Memory B cell (primary cell): ENCODE measurements at regions not wholly inside any gene's neighbourhood (a gene's known extent, or its start where the extent isn't known, plus 50 kb on each side); places are given as distances from the start of the nearest gene placed in this dataset.

Experiments used
- ATAC-seq: fragments of 150-1000 bp; cut with Tn5 transposase; 2 replicates; pipeline ENCODE4 v1.10.0; 2021; ENCODE audit warnings: low read depth, mild to moderate bottlenecking, moderate library complexity
- DNase-seq, 2 donors: peaks; one replicate each; pipeline ENCODE4 v3.0.0; 2022; ENCODE audit warnings: low spot score in 2 of 2
- H3K27ac Mint-ChIP-seq: one replicate; pipeline ENCODE4 v1.8.0; 2022; ENCODE audit warnings: mild to moderate bottlenecking, moderate library complexity, mixed read lengths
- H3K27me3 Mint-ChIP-seq: one replicate; pipeline ENCODE4 v1.8.0; 2022; ENCODE audit warnings: mixed read lengths
- H3K36me3 Mint-ChIP-seq: one replicate; pipeline ENCODE4 v1.8.0; 2022; ENCODE audit warnings: mild to moderate bottlenecking, mixed read lengths
- H3K4me1 Mint-ChIP-seq: one replicate; pipeline ENCODE4 v1.8.0; 2022; ENCODE audit warnings: mixed read lengths
- H3K4me3 Mint-ChIP-seq: one replicate; pipeline ENCODE4 v1.8.0; 2022; ENCODE audit warnings: mild to moderate bottlenecking, moderate library complexity, mixed read lengths
- H3K9me3 Mint-ChIP-seq: one replicate; pipeline ENCODE4 v1.8.0; 2022; ENCODE audit warnings: mixed read lengths

- peaks cover 6% of the 10 kb centered on the region for H3K9me3 Mint-ChIP-seq
- no peaks in the 10 kb centered on the region for H3K4me1 Mint-ChIP-seq
- no peak overlapping the region for H3K4me3 Mint-ChIP-seq
These were observed 100.1 kb downstream of the YTHDF1 start for GRCh38 chr20:63115651-63116411.

GRCh38 chr20:63114693-63115311, 101.1 kb downstream of the YTHDF1 start:
- Mint-ChIP-seq H3K36me3 (peaks cover 6% of the 10 kb centered on the region), H3K4me1 (no peaks in the 10 kb centered on the region), H3K9me3 (peaks cover 7% of the 10 kb centered on the region), H3K4me3 (no peak overlapping the region), H3K27ac (no peak overlapping the region), H3K27me3 (peaks cover 28% of the 10 kb centered on the region)
- DNase-seq, result no peak
- no peak for ATAC-seq

More at GRCh38 chr20:63115651-63116411, 100.1 kb downstream of the YTHDF1 start:
- Mint-ChIP-seq H3K27ac (no peak overlapping the region), H3K36me3 (peaks cover 6% of the 10 kb centered on the region), H3K27me3 (peaks cover 27% of the 10 kb centered on the region)
- ATAC-seq, result no peak
- no peak for DNase-seq

GRCh38 chr20:63114006-63114692, 101.8 kb downstream of the YTHDF1 start:
- Mint-ChIP-seq H3K4me1 (no peaks in the 10 kb centered on the region), H3K27me3 (peaks cover 29% of the 10 kb centered on the region), H3K4me3 (no peak overlapping the region), H3K9me3 (peaks cover 7% of the 10 kb centered on the region), H3K36me3 (peaks cover 6% of the 10 kb centered on the region), H3K27ac (no peak overlapping the region)
- DNase-seq (no peak), ATAC-seq (no peak)

- H3K27ac Mint-ChIP-seq, result no peak overlapping the region
- no peaks in the 10 kb centered on the region for H3K4me1 Mint-ChIP-seq
- DNase-seq (no peak), ATAC-seq (no peak)
- H3K9me3 Mint-ChIP-seq, result peaks cover 12% of the 10 kb centered on the region
- peaks cover 6% of the 10 kb centered on the region for H3K36me3 Mint-ChIP-seq
- H3K4me3 Mint-ChIP-seq, result no peak overlapping the region
- peaks cover 29% of the 10 kb centered on the region for H3K27me3 Mint-ChIP-seq
These were observed 103.3 kb downstream of the YTHDF1 start for GRCh38 chr20:63112491-63113219.

- no peaks in the 10 kb centered on the region for H3K4me1 Mint-ChIP-seq
- DNase-seq (no peak), ATAC-seq (no peak)
- H3K9me3 Mint-ChIP-seq, result peaks cover 12% of the 10 kb centered on the region
- no peak overlapping the region for H3K4me3 Mint-ChIP-seq
- H3K27me3 Mint-ChIP-seq, result peaks cover 12% of the 10 kb centered on the region
- H3K27ac Mint-ChIP-seq, result no peak overlapping the region
- peaks cover 6% of the 10 kb centered on the region for H3K36me3 Mint-ChIP-seq
These were observed 101.5 kb upstream of the BHLHE23 start for GRCh38 chr20:63108247-63108646.

- Mint-ChIP-seq H3K4me1 (no peaks in the 10 kb centered on the region), H3K36me3 (peaks cover 6% of the 10 kb centered on the region), H3K4me3 (no peak overlapping the region), H3K27ac (no peak overlapping the region), H3K27me3 (peaks cover 12% of the 10 kb centered on the region), H3K9me3 (peaks cover 12% of the 10 kb centered on the region)
- no peak for DNase-seq
- no peak for ATAC-seq
These were observed 100.9 kb upstream of the BHLHE23 start for GRCh38 chr20:63107449-63108200.

GRCh38 chr20:63106765-63107448, 100.1 kb upstream of the BHLHE23 start:
- no peak for DNase-seq

GRCh38 chr20:63106108-63106764, 99.5 kb upstream of the BHLHE23 start:
- ATAC-seq, result no peak
- Mint-ChIP-seq H3K27me3 (peaks cover 8% of the 10 kb centered on the region), H3K9me3 (peaks cover 6% of the 10 kb centered on the region), H3K27ac (no peak overlapping the region), H3K36me3 (no peaks in the 10 kb centered on the region), H3K4me1 (peaks cover 3% of the 10 kb centered on the region), H3K4me3 (no peak overlapping the region)
- no peak for DNase-seq

More at GRCh38 chr20:63106765-63107448, 100.1 kb upstream of the BHLHE23 start:
- H3K36me3 Mint-ChIP-seq, result peaks cover 6% of the 10 kb centered on the region
- H3K9me3 Mint-ChIP-seq, result peaks cover 12% of the 10 kb centered on the region
- no peak overlapping the region for H3K4me3 Mint-ChIP-seq
- ATAC-seq, result no peak
- peaks cover 9% of the 10 kb centered on the region for H3K27me3 Mint-ChIP-seq
- H3K27ac Mint-ChIP-seq, result no peak overlapping the region
- no peaks in the 10 kb centered on the region for H3K4me1 Mint-ChIP-seq

GRCh38 chr20:63105211-63106107, 98.7 kb upstream of the BHLHE23 start:
- Mint-ChIP-seq H3K4me1 (peaks cover 3% of the 10 kb centered on the region), H3K27ac (no peak overlapping the region), H3K36me3 (no peaks in the 10 kb centered on the region), H3K4me3 (no peak overlapping the region), H3K27me3 (peaks cover 8% of the 10 kb centered on the region), H3K9me3 (peaks cover 6% of the 10 kb centered on the region)
- ATAC-seq, result no peak
- DNase-seq, result no peak

- ATAC-seq (no peak), DNase-seq (no peak)
- Mint-ChIP-seq H3K27ac (no peak overlapping the region), H3K9me3 (peaks cover 4% of the 10 kb centered on the region), H3K27me3 (peaks cover 4% of the 10 kb centered on the region), H3K4me1 (peaks cover 3% of the 10 kb centered on the region), H3K4me3 (no peak overlapping the region), H3K36me3 (no peaks in the 10 kb centered on the region)
These were observed 97.8 kb upstream of the BHLHE23 start for GRCh38 chr20:63104312-63105181.
